ENCODE measurements at regions not wholly inside any gene's neighbourhood (a gene's known extent, or its start where the extent isn't known, plus 50 kb on each side); places are given as distances from the start of the nearest gene placed in this dataset.

- CTCF ChIA-PET = interaction anchor here (1.9 kb wide), 1 partner anchor 47 kb away, joined by 4 read pairs; no protein-coding TSS in a partner anchor
- no peak for TF ChIP-seq CTCF (IDR thresholded peaks at IDR 0.05; ENCODE audit: control extremely low read depth, extremely low read depth, low read depth, missing control alignments)
- no peak for DNase-seq (ENCODE audit: extremely low spot score)
- POLR2A ChIA-PET = no interaction called here
Observed at GRCh38 chr6:19664878-19665612, 172.1 kb upstream of the ID4 start.

- TF ChIP-seq CTCF (IDR thresholded peaks at IDR 0.05; ENCODE audit: control extremely low read depth, extremely low read depth, low read depth, missing control alignments) = no peak
- POLR2A ChIA-PET = no interaction called here
- CTCF ChIA-PET = interaction anchor here (1.9 kb wide), 1 partner anchor 46 kb away, joined by 4 read pairs; no protein-coding TSS in a partner anchor
- DNase-seq (ENCODE audit: extremely low spot score) = no peak
Observed at GRCh38 chr6:19665613-19665909, 171.6 kb upstream of the ID4 start.

- POLR2A ChIA-PET = no interaction called here
- CTCF ChIA-PET = no interaction called here
- DNase-seq (ENCODE audit: extremely low spot score) = no peak
- TF ChIP-seq CTCF (IDR thresholded peaks at IDR 0.05; ENCODE audit: control extremely low read depth, extremely low read depth, low read depth, missing control alignments) = no peak
Observed at GRCh38 chr6:19668710-19669109, 168.5 kb upstream of the ID4 start.

- POLR2A ChIA-PET = no interaction called here
- CTCF ChIA-PET = interaction anchor here (1.2 kb wide), 1 partner anchor 8 kb away, joined by 3 read pairs; no protein-coding TSS in a partner anchor
- no peak for TF ChIP-seq CTCF (IDR thresholded peaks at IDR 0.05; ENCODE audit: control extremely low read depth, extremely low read depth, low read depth, missing control alignments)
- DNase-seq (ENCODE audit: extremely low spot score) = no peak
Observed at GRCh38 chr6:19669206-19669605, 168.0 kb upstream of the ID4 start.

GRCh38 chr6:19682859-19683258 lies 154.3 kb upstream of the ID4 start:
- DNase-seq (ENCODE audit: extremely low spot score) = no peak
- POLR2A ChIA-PET = no interaction called here
- TF ChIP-seq CTCF (IDR thresholded peaks at IDR 0.05; ENCODE audit: control extremely low read depth, extremely low read depth, low read depth, missing control alignments) = no peak
- CTCF ChIA-PET = no interaction called here

GRCh38 chr6:19690325-19691075 lies 146.7 kb upstream of the ID4 start:
- no peak for DNase-seq (ENCODE audit: extremely low spot score)
- ChIA-PET POLR2A (no interaction called here), CTCF (no interaction called here)
- TF ChIP-seq CTCF (IDR thresholded peaks at IDR 0.05; ENCODE audit: control extremely low read depth, extremely low read depth, low read depth, missing control alignments) = no peak
